ENCODE measurements at regions not wholly inside any gene's neighbourhood (a gene's known extent, or its start where the extent isn't known, plus 50 kb on each side); places are given as distances from the start of the nearest gene placed in this dataset.

GRCh38 chr9:73838871-73839270, 658.3 kb upstream of the RORB start:
- peaks cover 3% of the 10 kb centered on the region for H3K4me1 ChIP-seq (ENCODE audit: insufficient read depth)
- Mint-ChIP-seq H3K36me3 (ENCODE audit: low read depth) (peaks cover 4% of the 10 kb centered on the region; the same call in 2 of the 3 replicates), H3K4me3 (no peak overlapping the region), H3K4me1 (peaks cover 17% of the 10 kb centered on the region), H3K27ac (no peak overlapping the region), H3K27me3 (ENCODE audit: insufficient read depth, low read depth, poor library complexity) (no peaks in the 10 kb centered on the region), H3K9me3 (peaks cover 4% of the 10 kb centered on the region; the same call in 2 of the 3 replicates)
- no peaks in the 10 kb centered on the region for H3K36me3 ChIP-seq (ENCODE audit: insufficient read depth)
- no peak overlapping the region for H3K27ac ChIP-seq (ENCODE audit: low read depth)
- DNase-seq (ENCODE audit: low spot score) (no peak), ATAC-seq (no peak)
- no peaks in the 10 kb centered on the region for H3K79me2 ChIP-seq (replicated peaks; ENCODE audit: insufficient read depth)
- TF ChIP-seq EZH2 (IDR thresholded peaks at IDR 0.05; ENCODE audit: low read depth, unreplicated experiment) (no peak), STAT1 (IDR thresholded peaks at IDR 0.05; ENCODE audit: unreplicated experiment) (no peak), ETS1 (IDR thresholded peaks at IDR 0.05) (no peak), ZNF331 (CRISPR knock-in tag; IDR thresholded peaks at IDR 0.05; ENCODE audit: low read depth) (no peak), JUNB (IDR thresholded peaks at IDR 0.05; ENCODE audit: unreplicated experiment) (no peak), EZH2phosphoT487 (IDR thresholded peaks at IDR 0.05; ENCODE audit: unreplicated experiment) (no peak), REST (IDR thresholded peaks at IDR 0.05; ENCODE audit: unreplicated experiment) (no peak), CTCF (conservative IDR thresholded peaks at IDR 0.05; ENCODE audit: low read depth in 2 of 2) (no peak), POLR2AphosphoS5 (IDR thresholded peaks at IDR 0.05; ENCODE audit: low read depth) (no peak), ZNF462 (CRISPR knock-in tag; IDR thresholded peaks at IDR 0.05) (no peak), ZNF114 (CRISPR knock-in tag; IDR thresholded peaks at IDR 0.05) (no peak), NANOG (IDR thresholded peaks at IDR 0.05; ENCODE audit: borderline replicate concordance) (no peak), CREB1 (CRISPR knock-in tag; IDR thresholded peaks at IDR 0.05; ENCODE audit: low read depth) (no peak)
- no peaks in the 10 kb centered on the region for H3F3A ChIP-seq (replicated peaks; ENCODE audit: low read depth)
- H2AFZ ChIP-seq = no peak overlapping the region
- H3K9me2 ChIP-seq (ENCODE audit: insufficient read depth) = no peaks in the 10 kb centered on the region
- H3K4me2 ChIP-seq = no peak overlapping the region
- no peaks in the 10 kb centered on the region for H3K27me3 ChIP-seq (ENCODE audit: insufficient read depth)
- H4K20me1 ChIP-seq (replicated peaks; ENCODE audit: insufficient read depth) = no peaks in the 10 kb centered on the region
- no peak overlapping the region for H3K4me3 ChIP-seq
